ENCODE measurements at regions not wholly inside any gene's neighbourhood (a gene's known extent, or its start where the extent isn't known, plus 50 kb on each side); places are given as distances from the start of the nearest gene placed in this dataset.

DNA sequence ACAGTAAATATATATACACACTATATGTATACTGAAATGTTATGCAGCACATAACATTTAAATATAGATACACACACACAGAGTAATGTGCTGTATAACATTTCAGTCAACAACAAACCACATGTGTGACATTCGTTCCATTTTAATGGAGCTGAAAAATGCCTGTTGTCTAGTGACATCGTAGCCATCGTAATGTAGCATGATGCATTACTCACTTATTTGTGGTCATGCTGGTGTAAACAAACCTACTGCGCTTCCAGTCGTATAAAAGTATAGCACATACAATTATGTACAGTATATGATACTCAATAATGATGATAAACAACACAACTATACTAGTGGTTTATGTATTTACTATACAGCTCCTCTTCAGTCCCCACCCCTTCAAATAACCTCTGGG, 119.0 kb upstream of the SLC38A4 start:
- TF ChIP-seq POLR2A (IDR thresholded peaks at IDR 0.05; ENCODE audit: low read depth, low read length), result no peak
- TF ChIP-seq, protein P1, sequence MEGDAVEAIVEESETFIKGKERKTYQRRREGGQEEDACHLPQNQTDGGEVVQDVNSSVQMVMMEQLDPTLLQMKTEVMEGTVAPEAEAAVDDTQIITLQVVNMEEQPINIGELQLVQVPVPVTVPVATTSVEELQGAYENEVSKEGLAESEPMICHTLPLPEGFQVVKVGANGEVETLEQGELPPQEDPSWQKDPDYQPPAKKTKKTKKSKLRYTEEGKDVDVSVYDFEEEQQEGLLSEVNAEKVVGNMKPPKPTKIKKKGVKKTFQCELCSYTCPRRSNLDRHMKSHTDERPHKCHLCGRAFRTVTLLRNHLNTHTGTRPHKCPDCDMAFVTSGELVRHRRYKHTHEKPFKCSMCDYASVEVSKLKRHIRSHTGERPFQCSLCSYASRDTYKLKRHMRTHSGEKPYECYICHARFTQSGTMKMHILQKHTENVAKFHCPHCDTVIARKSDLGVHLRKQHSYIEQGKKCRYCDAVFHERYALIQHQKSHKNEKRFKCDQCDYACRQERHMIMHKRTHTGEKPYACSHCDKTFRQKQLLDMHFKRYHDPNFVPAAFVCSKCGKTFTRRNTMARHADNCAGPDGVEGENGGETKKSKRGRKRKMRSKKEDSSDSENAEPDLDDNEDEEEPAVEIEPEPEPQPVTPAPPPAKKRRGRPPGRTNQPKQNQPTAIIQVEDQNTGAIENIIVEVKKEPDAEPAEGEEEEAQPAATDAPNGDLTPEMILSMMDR (IDR thresholded peaks at IDR 0.05; ENCODE audit: extremely low read depth in 1 of 2, insufficient read depth in 1 of 2, low read depth in 1 of 2, low read length in 2 of 2), result no peak
- TF ChIP-seq EZH2 (IDR thresholded peaks at IDR 0.05; ENCODE audit: borderline replicate concordance, low read depth, low read length, severe bottlenecking), result no peak
- TF ChIP-seq MYC (IDR thresholded peaks at IDR 0.05; ENCODE audit: low read depth, low read length), result no peak
- TF ChIP-seq, protein P2, sequence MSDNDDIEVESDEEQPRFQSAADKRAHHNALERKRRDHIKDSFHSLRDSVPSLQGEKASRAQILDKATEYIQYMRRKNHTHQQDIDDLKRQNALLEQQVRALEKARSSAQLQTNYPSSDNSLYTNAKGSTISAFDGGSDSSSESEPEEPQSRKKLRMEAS (IDR thresholded peaks at IDR 0.05; ENCODE audit: insufficient read depth, insufficient read length), result no peak
- no peak for TF ChIP-seq POLR2AphosphoS5 (IDR thresholded peaks at IDR 0.05; ENCODE audit: insufficient read depth, low read depth, low read length)
- TF ChIP-seq FOS (IDR thresholded peaks at IDR 0.05; ENCODE audit: borderline replicate concordance, insufficient read depth, low read length), result no peak
- TF ChIP-seq JUN (IDR thresholded peaks at IDR 0.05; ENCODE audit: borderline replicate concordance, insufficient read depth, insufficient read length, low read depth), result no peak
- no peak for TF ChIP-seq GATA2 (IDR thresholded peaks at IDR 0.05; ENCODE audit: insufficient read depth, insufficient read length, low read depth, low read length)

Measured in endothelial cell of umbilical vein (primary cell).